HG02938 (cell line): ENCODE measurements at regions not wholly inside any gene's neighbourhood (a gene's known extent, or its start where the extent isn't known, plus 50 kb on each side); places are given as distances from the start of the nearest gene placed in this dataset.
"Not testable (repeated sequence)": the region's sequence is repeated elsewhere in the genome, so short reads cannot be mapped to it uniquely, and the experiment has no call there.

Experiments
- ATAC-seq: cut with Tn5 transposase; IDR thresholded peaks from one replicate; pipeline ENCODE4 v1.9.1; 2021; ENCODE audit warnings: mild to moderate bottlenecking, moderate library complexity; ENCODE audit not compliant: unreplicated experiment

DNA sequence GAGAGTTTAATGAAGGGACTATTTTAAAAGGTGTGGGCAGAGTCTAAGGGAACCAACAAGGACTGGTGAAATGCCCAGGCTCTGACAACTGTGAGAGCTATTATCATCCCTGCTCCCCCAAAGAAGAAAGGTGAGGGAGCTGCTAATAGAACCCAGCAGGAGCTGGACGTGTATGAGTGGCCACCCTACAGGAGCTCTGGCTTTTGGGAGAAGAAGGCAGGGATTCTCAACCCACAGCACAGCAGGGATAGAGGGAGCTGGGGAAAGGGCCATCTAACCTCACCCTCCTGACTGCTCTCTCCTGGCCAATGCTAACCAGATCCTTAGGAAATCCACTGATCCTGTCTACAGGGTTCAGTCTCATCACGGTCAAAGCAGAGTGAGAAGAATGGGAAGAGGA lies 57.1 kb downstream of the GRIN2B start:
- no peak for ATAC-seq

DNA sequence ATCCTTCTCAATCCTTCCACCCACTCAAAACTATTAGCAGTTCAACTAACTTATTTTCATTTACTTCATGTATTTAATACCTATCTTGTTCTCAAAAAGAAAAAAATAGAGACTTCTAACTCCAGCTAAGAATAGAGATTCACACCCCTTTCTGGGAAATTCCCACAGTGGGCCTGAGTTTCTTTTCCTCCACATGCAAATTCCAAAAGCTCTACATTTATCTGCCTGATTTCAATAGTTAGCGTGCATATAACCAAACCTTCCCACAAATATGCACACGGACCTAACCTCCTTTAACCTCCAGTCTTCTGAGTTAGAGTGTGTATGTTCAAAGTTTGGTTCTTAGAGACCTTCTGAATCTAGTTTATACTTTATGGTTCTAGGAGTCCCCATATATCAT lies 62.5 kb downstream of the GRIN2B start:
- ATAC-seq: no peak

DNA sequence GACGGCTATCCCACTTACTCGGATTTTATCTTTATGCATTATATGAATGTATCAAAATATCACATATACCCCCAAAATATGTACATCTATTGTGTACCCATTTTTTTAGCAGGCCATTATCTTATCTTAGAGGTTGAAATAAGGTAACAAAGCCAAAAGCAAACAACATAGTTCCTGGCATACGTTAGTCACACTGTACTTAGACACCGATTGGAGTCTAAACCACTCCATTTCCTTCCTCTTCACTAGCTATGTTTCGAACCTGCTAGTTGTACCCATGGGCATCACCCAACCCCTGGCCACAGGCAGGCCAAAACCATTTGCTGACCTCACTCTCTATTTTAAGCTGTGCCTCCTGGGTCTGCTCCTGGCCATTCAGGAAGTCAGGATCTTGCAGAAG lies 66.3 kb downstream of the GRIN2B start:
- ATAC-seq: no peak

DNA sequence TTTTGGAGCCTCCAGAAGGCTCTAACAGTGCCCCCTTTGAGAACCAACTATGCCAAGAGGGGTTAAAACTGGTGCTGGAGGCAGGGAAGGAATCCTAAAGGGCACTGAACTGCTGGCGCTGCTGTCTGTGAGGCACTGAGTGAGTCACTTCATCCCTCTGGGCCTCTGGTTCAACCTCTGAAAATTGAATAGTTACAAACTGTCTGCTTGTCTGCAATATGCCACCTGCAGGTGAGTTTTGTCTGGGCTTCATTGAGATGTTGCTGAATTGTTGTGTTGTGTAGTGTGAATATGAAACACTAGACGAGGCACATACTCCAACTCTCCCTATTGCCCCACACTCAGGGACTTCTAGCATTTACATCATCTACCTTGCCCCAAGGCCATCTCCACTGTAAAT lies 68.0 kb downstream of the GRIN2B start:
- ATAC-seq: no peak

DNA sequence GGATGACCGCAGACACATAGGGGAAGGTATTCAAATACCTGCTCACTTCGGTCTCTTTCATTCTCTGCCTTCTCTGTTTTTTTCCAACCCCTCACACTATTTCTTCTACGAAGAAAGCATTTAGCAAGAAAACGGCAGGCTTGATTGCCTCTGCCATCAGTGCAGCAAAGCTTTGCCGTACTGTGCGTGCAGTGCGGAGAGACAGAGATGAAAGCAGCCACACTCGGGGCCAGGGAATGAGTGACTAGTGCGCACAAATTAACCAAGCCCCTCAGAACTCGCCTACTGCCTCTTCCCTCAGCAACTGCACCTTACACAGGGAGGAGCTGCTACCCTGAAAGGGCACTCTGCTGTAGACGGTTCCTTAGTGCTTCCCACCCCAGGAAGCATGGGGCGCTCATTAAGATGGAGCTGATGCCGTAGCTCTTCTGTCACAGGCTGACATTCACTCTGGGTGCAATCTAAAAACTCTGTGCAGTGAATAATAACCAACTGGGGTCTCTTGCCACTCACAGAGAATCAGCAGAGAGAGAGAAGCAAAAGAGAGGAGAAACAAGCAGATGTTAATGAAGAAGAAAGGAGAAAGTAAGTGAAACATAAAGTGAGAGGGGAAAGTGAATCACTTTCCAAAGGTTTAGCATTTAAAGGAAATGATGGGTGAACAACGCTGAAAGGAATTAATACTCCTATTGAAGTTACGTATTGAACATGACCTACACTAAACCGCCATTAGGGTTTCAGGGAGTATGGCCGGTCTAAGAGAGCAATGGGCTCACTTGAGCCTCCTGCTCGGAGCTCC lies 69.4 kb downstream of the GRIN2B start:
- ATAC-seq: no peak

DNA sequence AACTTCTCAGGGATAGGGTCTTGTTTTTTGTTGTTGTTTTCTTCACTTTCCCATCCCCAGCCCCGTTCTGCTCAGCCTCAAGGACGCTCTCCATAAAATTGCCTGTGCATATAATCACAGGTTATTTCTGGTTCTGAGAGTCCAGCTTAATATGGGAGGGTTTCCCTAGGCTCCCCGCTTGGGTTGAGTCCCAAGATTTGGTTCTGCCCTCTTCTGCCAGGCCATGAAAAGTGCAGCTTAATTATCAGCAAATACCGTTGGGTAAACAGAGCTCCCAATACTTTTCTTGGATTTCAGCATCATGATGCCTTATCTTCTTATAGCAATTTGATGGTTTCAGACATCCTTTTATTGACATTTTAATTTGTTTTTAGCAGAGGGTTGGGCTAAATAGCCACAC lies 75.6 kb downstream of the GRIN2B start:
- ATAC-seq: no peak

DNA sequence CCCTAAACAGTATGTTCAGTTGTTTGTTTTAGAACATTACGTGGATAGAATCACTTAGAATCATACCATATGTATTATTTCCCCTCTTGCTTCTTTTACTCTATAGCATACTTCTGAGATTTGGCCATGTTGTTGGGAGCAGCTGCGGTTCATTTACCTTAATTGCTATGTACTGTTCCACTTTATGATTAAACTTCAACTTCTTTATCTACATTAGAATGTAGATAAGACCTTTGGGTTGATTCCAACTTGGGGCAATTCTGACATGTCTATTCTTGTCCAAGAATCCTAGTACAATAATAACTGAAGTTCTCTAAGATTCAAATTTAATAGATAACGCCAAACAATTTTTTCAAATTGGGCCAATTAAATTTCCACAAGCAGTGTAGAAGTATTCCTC lies 80.7 kb downstream of the GRIN2B start:
- no peak for ATAC-seq

DNA sequence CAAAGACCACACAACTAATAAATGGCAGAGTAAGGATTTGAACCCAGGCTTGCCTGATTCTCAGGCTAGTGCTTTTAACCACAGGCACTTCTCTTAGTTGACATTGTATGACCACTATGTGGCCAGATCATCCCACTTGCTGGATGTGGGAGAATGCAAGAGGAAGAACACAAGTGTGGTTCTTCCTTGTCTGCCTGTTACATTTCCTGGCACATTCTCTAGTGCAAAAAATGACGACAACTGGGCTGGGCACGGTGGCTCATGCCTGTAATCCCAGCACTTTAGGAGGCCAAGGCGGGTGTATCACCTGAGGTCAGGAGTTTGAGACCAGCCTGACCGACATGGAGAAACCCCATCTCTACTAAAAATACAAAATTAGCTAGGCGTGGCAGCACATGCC lies 83.0 kb downstream of the GRIN2B start:
- ATAC-seq: not testable (repeated sequence)

DNA sequence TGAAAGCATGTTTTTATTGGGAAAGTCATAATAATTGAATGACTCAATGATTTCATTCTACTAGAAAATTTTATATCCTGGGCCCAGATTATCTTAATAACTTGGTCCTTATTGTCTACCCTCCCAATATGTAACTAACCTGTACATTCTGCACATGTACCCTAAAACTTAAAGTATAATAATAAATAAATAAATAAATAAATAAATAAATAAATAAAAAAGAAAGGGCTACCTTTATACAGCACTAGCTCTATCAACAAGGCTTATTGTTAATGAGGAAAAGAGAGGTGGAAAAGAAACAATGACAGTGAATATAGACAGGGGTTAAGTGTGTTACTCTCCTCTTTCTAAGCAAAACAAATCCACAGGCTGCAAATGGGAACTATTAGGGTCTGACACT lies 83.6 kb downstream of the GRIN2B start:
- ATAC-seq: no peak

DNA sequence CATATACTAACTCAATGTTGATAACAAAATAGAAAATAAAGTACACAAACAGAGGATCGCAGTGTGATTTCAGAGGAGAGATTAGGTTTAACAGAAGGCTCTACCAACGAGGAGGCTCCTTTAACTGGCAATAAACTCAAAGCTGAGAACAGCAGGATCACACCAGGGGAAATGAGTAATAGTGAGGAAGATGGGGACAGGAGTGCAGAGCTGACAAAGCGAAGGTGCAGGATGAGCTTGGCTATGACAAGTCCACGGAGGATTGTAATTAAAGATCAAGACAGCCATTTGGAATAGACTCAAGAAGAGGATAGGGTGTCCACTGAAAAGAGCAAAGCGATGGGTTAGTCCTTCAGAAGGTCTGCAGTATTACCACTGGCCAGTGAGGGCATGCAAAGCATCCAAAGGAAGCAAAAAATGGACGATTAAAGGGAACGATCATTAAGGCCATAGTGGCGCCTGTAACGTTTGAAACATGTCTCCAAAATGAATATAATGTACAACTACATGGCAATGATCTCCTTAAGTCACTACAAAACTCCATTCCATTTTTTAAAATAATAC lies 85.3 kb downstream of the GRIN2B start:
- ATAC-seq: no peak

DNA sequence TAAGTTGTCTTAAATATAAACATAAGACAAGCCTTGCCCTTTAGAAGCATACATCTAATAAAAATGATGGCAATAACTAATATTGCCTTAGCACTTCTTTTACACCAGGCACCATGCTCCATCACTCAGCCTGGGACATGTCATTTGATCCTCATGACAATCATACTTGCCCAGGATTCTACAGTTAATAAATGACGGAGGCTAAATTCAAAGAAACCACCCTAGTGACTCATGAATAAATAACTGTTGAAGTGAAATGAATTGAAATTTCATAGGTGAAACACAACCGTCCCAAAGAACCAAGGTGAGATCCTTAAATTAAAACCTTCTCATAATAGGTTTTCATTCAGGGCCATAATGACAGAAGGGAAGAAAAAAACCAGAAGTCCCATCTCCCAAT lies 89.5 kb downstream of the GRIN2B start:
- ATAC-seq: no peak

DNA sequence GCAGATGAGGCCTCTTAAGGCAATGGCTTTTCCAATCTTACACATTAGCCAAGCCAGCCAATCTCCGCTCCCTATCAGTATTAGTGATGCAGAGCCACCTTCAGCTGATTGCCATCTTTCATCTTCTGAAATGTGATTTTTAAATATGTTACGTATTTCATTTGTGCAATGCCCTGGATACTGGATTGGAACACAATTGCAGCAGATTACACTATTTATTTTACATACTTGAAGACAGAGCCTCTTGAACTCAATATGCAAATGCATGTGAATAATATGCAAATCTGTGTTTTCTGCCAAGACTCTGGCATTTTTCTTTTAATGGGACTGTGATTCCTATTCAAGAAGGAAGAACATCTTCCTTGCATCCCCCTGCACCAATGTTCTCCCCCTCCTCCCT lies 90.5 kb downstream of the GRIN2B start:
- no peak for ATAC-seq

DNA sequence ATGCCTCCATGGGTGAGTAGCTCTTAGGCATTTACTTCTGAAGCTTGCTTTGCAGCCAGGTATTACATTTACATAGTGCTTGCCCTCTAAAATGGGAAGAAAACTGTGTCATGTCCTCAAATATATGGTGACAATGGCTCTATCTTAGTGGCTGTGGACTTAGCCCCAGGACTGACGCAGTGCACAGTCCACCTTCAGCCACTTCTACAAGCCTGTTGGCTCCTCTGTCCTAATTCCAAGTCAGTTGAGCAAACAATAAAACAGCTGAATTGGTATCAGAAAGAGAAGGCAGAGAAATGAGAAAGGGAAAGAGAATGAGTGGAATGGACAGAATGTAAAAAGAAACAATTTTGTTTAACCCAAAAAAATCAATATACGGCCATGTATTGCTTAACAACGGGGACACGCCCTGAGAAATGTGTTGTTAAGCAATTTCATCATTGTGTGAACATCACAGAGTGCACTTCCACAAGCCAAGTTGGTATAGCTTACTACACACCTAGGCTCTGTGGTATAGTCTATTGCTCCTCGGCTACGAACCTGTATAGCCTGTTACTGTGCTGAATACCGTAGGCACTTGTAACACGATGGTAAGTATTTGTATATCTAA lies 93.5 kb downstream of the GRIN2B start:
- ATAC-seq: no peak

DNA sequence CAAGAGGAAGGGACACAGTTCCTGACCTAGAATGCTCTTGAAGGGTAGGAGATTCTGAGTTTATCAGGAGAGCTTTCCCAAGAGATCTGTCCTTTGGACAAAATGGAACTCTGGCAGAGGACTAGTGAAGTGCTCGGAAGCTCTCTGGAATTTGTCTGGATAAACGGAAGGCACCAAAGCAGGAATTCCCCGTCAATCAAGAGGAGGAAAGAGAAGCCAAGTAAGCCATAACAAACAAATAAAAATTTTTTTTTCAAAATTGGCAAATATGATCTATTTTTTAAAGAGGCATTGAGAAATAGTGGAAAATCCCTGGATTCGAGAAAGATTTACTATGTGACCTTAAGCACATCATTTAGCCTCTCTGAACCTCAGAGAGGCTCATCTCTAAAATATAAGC lies 99.2 kb downstream of the GRIN2B start:
- no peak for ATAC-seq

DNA sequence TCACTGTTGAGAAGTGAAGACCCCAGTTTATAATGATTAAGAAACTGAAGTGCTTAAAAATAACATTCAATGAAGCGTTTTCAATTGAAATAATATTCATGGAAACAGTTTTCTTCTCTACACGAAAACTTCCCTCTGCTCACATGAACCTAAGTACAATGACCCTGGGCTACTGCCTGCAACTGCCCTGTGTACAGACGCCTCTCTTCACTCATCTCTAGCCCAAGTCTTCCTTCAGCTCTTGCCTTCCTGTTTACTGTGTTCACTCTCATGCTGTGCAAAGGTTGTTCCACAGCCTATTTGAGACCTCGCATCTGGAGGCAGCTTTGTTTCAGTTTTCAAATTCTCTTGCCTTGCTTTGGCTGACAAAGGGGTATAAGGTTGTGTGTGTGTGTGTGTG lies 100.8 kb downstream of the GRIN2B start:
- no peak for ATAC-seq

DNA sequence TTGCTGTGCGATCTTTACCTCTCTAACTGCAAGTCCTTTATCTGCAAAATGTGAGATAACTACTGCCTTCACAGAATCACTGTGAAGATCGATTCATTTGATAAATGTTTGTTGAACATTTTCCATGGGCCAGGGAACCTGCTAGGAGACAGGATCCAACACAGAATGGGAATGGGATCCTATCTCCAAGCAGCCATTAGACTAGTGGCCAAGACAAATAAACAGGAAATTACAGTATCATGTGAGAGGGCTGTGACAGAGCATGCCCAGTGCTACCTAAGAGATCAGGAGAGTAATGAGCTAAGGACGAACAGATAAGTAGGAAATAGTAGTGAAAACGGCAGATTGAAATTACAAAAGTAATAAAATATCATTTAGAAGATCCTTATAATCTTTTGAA lies 105.7 kb downstream of the GRIN2B start:
- no peak for ATAC-seq

DNA sequence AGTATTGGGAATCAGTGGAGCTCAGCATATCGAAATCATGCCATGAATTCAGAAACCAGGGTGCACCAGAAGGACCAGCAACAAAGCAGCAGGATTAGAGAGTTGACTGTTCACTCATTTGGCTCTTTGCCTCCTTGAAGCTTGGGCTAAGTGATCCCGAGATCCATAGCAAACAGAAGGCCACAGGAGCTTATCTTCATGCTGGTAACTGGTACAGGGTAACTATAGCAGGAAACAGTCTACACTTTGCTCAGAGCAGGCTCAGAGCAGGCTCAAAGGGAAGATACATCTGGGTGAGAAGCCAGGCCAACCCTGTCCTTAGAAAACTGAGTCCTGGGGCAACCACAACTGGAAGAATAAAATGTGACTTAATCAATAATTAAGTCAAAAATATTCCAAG lies 111.1 kb downstream of the GRIN2B start:
- ATAC-seq: no peak

DNA sequence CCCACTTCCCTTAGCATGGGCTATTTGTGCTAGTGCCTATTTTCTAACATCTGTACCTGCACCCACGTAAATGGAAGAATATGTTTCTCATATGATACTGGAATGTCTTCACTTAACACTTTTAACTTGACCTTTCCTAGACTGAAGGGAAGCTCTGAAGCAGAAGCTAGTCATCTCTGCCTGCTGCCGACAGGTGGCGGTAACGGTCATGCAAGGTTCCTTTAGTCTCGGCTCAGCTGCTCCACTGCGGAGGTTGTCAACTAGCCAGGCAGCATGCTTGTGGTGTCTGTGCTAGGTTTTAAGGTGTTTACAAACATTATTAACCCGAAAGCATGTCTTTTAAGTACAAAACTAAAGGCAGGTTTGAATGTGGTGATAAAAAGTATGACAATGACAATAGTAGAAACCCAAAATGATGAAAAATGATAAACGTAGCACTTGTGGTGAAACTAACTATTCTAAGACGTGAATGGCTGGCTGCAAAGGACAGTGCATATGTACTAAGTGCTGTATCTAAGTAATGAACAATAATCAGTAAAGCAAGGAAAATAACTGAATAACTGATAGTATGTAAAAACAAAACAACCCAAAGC lies 117.2 kb downstream of the GRIN2B start:
- peak; percentile 79 for ATAC-seq

DNA sequence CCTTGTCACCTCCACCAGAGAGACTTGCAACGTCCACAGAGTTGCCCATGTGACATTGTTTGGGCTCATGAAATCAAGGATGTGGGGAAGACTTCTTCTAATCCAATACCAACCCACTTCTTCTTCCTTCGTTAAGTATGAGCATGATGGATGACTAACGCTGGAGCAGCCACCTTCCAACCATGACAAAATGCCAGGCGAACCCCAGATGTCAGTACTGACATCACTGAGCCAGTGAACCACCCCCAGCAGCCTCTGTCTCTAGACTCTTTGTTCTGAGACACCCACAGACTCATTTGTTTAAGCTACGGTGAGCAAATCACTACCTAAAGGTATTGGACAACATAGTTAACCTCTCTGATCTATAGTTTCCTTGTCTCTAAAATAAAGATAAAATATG lies 123.7 kb downstream of the GRIN2B start:
- ATAC-seq: no peak

DNA sequence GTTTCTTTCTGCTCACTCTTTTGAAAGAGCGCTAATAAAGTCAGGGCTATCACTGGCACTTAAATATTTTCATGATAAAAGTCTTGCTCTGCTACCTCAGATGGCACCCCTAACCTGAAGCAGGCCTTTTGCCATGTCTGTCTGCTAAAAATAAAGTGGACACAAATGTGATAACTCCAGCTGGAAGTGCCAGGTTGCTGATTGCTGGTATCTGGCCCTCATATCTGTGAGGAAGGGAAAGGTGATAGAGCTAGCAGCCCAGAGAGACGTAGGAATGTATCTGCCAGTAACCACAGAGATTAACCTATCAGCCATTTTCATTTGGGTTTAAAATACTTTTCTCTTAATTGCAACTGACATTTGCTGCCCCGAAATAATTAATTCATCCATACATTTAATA lies 127.9 kb downstream of the GRIN2B start:
- no peak for ATAC-seq

DNA sequence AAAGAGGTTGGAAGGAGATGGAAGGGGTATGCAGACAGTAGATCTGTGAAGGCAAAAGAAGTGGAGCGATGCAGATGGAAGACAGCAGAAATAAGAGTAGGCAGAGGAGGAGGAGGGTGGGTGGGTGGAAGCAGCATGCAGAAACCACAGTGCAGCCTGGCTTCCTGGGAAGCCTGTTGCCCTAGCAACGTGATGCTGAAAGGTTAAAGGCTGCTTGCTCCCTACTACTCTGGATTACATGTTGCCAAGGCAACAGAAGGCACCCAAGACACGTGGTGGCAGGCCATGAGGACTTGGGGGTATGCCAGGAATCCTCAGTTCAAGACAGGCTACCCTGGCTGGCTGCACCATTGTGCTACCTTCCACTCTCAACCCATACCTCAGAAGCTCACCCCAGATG lies 129.6 kb downstream of the GRIN2B start:
- no peak for ATAC-seq

DNA sequence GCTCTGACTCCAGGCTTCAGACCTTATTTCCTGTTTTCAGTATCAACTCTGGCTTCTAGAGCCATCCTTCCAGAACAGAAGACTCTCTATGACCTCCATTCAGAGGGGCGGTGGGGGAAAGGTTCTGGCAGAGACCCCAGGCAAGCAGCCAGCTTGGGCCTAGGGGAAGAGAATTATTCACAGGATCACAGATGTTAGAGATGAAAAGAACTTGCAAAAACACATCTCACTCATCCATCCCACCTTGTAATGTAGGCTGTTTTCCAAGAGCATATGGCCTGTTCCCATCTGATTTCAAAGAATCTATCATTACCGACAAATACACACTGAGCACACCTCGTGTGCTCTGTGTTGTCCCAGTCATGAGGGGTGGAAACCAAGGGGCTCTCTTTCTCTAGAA lies 131.9 kb downstream of the GRIN2B start:
- ATAC-seq: no peak
